ENCODE measurements at regions not wholly inside any gene's neighbourhood (a gene's known extent, or its start where the extent isn't known, plus 50 kb on each side); places are given as distances from the start of the nearest gene placed in this dataset.

GRCh38 chrX:15938072-15938471 lies 83.5 kb upstream of the AP1S2 start:
- FAIRE-seq: no peak
- TF ChIP-seq CTCF (optimal IDR thresholded peaks at IDR 0.05 in 1 of 3, IDR thresholded peaks at IDR 0.05 in 1 of 3, conservative IDR thresholded peaks at IDR 0.05 in 1 of 3; ENCODE audit: extremely low read depth in 1 of 3, insufficient read depth in 2 of 3, low read length in 3 of 3) (no peak), EZH2 (IDR thresholded peaks at IDR 0.05; ENCODE audit: low read length) (no peak)
- no peaks in the 10 kb centered on the region for H3K27me3 ChIP-seq (ENCODE audit: control insufficient read depth, extremely low read depth, insufficient read depth, low read length)
- H3K4me3 ChIP-seq (ENCODE audit: control insufficient read depth in 2 of 3, extremely low read depth in 1 of 3, insufficient read depth in 2 of 3, low read depth in 1 of 3, low read length in 3 of 3): no peak overlapping the region
- dilution Hi-C loops (cut with MboI; ENCODE audit: extremely low pct_ligation_motif_present, low sequenced_read_pairs): no loop called here
- no peak for DNase-seq (ENCODE audit: low read depth, low spot score)
- H3K36me3 ChIP-seq (ENCODE audit: control insufficient read depth in 2 of 2, extremely low read depth in 1 of 2, insufficient read depth in 2 of 2, low read length in 2 of 2): no peaks in the 10 kb centered on the region
- no peaks in the 10 kb centered on the region for H3K79me2 ChIP-seq (ENCODE audit: control insufficient read depth, insufficient read depth, low read length)
- no peak overlapping the region for H3K27ac ChIP-seq (ENCODE audit: control insufficient read depth, insufficient read depth, low read length)
- H3K9me1 ChIP-seq (ENCODE audit: control insufficient read depth, extremely low read depth, insufficient read depth, low read length): no peaks in the 10 kb centered on the region
- H3K9me3 ChIP-seq (ENCODE audit: control insufficient read depth, low read depth, low read length): no peaks in the 10 kb centered on the region
- no peaks in the 10 kb centered on the region for H3K4me1 ChIP-seq (ENCODE audit: control insufficient read depth, extremely low read depth, insufficient read depth, low read length)
- H4K20me1 ChIP-seq (ENCODE audit: control insufficient read depth, extremely low read depth, insufficient read depth, low read length): no peaks in the 10 kb centered on the region
- no peak overlapping the region for H3K4me2 ChIP-seq (ENCODE audit: control insufficient read depth, extremely low read depth, insufficient read depth, low read depth, low read length)
- no peak overlapping the region for H2AFZ ChIP-seq (ENCODE audit: control insufficient read depth, low read length)
- no peak overlapping the region for H3K9ac ChIP-seq (ENCODE audit: control insufficient read depth, extremely low read depth, insufficient read depth, low read length)

- H2AFZ ChIP-seq (ENCODE audit: control insufficient read depth, low read length): no peak overlapping the region
- no peaks in the 10 kb centered on the region for H4K20me1 ChIP-seq (ENCODE audit: control insufficient read depth, extremely low read depth, insufficient read depth, low read length)
- TF ChIP-seq CTCF (optimal IDR thresholded peaks at IDR 0.05 in 1 of 3, IDR thresholded peaks at IDR 0.05 in 1 of 3, conservative IDR thresholded peaks at IDR 0.05 in 1 of 3; ENCODE audit: extremely low read depth in 1 of 3, insufficient read depth in 2 of 3, low read length in 3 of 3) (no peak), EZH2 (IDR thresholded peaks at IDR 0.05; ENCODE audit: low read length) (no peak)
- no peaks in the 10 kb centered on the region for H3K79me2 ChIP-seq (ENCODE audit: control insufficient read depth, insufficient read depth, low read length)
- no peak for FAIRE-seq
- DNase-seq (ENCODE audit: low read depth, low spot score): no peak
- H3K27me3 ChIP-seq (ENCODE audit: control insufficient read depth, extremely low read depth, insufficient read depth, low read length): peaks cover 8% of the 10 kb centered on the region
- H3K36me3 ChIP-seq (ENCODE audit: control insufficient read depth in 2 of 2, extremely low read depth in 1 of 2, insufficient read depth in 2 of 2, low read length in 2 of 2): no peaks in the 10 kb centered on the region
- H3K4me2 ChIP-seq (ENCODE audit: control insufficient read depth, extremely low read depth, insufficient read depth, low read depth, low read length): no peak overlapping the region
- no peak overlapping the region for H3K4me3 ChIP-seq (ENCODE audit: control insufficient read depth in 2 of 3, extremely low read depth in 1 of 3, insufficient read depth in 2 of 3, low read depth in 1 of 3, low read length in 3 of 3)
- no peaks in the 10 kb centered on the region for H3K9me3 ChIP-seq (ENCODE audit: control insufficient read depth, low read depth, low read length)
- H3K9me1 ChIP-seq (ENCODE audit: control insufficient read depth, extremely low read depth, insufficient read depth, low read length): no peaks in the 10 kb centered on the region
- no peak overlapping the region for H3K27ac ChIP-seq (ENCODE audit: control insufficient read depth, insufficient read depth, low read length)
- no peak overlapping the region for H3K9ac ChIP-seq (ENCODE audit: control insufficient read depth, extremely low read depth, insufficient read depth, low read length)
- dilution Hi-C loops (cut with MboI; ENCODE audit: extremely low pct_ligation_motif_present, low sequenced_read_pairs): no loop called here
- no peaks in the 10 kb centered on the region for H3K4me1 ChIP-seq (ENCODE audit: control insufficient read depth, extremely low read depth, insufficient read depth, low read length)
Measured at GRCh38 chrX:15931362-15931761, 76.7 kb upstream of the AP1S2 start.

Data from keratinocyte (primary cell).